H1 (cell line): ENCODE measurements at regions not wholly inside any gene's neighbourhood (a gene's known extent, or its start where the extent isn't known, plus 50 kb on each side); places are given as distances from the start of the nearest gene placed in this dataset.

Source experiments
- ATF2 ChIP-seq: IDR thresholded peaks from 2 replicates; pipeline ENCODE4 v1.6.1; 2012; ENCODE audit warnings: low read length, inconsistent platforms
- ATF3 ChIP-seq: IDR thresholded peaks from 2 replicates; pipeline ENCODE4 v1.6.1; 2011; ENCODE audit warnings: low read depth, mild to moderate bottlenecking, low read length; ENCODE audit not compliant: insufficient read depth
- CREB1 ChIP-seq: IDR thresholded peaks from 2 replicates; pipeline ENCODE4 v1.6.1; 2012; ENCODE audit warnings: inconsistent platforms
- CTCF ChIP-seq, 3 experiments: IDR thresholded peaks; 1 replicate in 2 of 3; 2 replicates in 1 of 3; pipeline versions ENCODE4 v1.5.1 to v1.6.1; 2011; ENCODE audit warnings: low read length in 3 of 3, mild to moderate bottlenecking in 3 of 3, inconsistent platforms in 2 of 3, low read depth in 1 of 3, moderate library complexity in 1 of 3; ENCODE audit not compliant: insufficient read depth in 1 of 3; ENCODE audit errors: control extremely low read depth in 1 of 3
- EZH2 ChIP-seq: fragments of 200-600 bp; sonication (generic); IDR thresholded peaks from 2 replicates; pipeline ENCODE4 v1.7.1; 2012; ENCODE audit warnings: low read depth, mild to moderate bottlenecking, moderate library complexity, low read length, inconsistent platforms; ENCODE audit not compliant: severe bottlenecking
- JUN ChIP-seq: IDR thresholded peaks from 2 replicates; pipeline ENCODE4 v1.6.1; 2011; ENCODE audit warnings: low read depth, mild to moderate bottlenecking, improper control_type of control experiment, low read length
- JUND ChIP-seq: IDR thresholded peaks from 2 replicates; pipeline ENCODE4 v1.6.1; 2011; ENCODE audit warnings: mild to moderate bottlenecking, improper control_type of control experiment, low read length
- POLR2A ChIP-seq, 2 experiments: IDR thresholded peaks; 1 replicate in 1 of 2; 2 replicates in 1 of 2; pipeline ENCODE4 v1.6.1; 2011; ENCODE audit warnings: low read depth in 2 of 2, low read length in 2 of 2, mild to moderate bottlenecking in 2 of 2; ENCODE audit errors: control extremely low read depth in 1 of 2
- POLR2AphosphoS5 ChIP-seq: IDR thresholded peaks from 2 replicates; pipeline ENCODE4 v1.6.1; 2011; ENCODE audit warnings: low read depth, low read length
- RAD21 ChIP-seq, 2 experiments: IDR thresholded peaks in 1 of 2; conservative IDR thresholded peaks in 1 of 2; 2 replicates each; pipeline ENCODE4 v1.6.1; 2011; ENCODE audit warnings: low read depth in 2 of 2, low read length in 2 of 2, improper control_type of control experiment in 1 of 2, inconsistent platforms in 1 of 2, mild to moderate bottlenecking in 1 of 2, moderate library complexity in 1 of 2
- USF2 ChIP-seq: IDR thresholded peaks from 2 replicates; pipeline ENCODE4 v1.6.1; 2011; ENCODE audit warnings: low read length, improper control_type of control experiment
- ZNF274 ChIP-seq: IDR thresholded peaks from 2 replicates; pipeline ENCODE4 v1.7.0; 2012; ENCODE audit warnings: low read length, borderline replicate concordance; ENCODE audit errors: extremely low read depth

- TF ChIP-seq POLR2AphosphoS5 (no peak), ZNF274 (no peak), CTCF (IDR thresholded peaks at IDR 0.05; ENCODE audit: control extremely low read depth in 1 of 3, insufficient read depth in 1 of 3, low read depth in 1 of 3, low read length in 3 of 3) (no peak), RAD21 (IDR thresholded peaks at IDR 0.05 in 1 of 2, conservative IDR thresholded peaks at IDR 0.05 in 1 of 2; ENCODE audit: low read depth in 2 of 2, low read length in 2 of 2) (no peak), POLR2A (IDR thresholded peaks at IDR 0.05; ENCODE audit: control extremely low read depth in 1 of 2, low read depth in 2 of 2, low read length in 2 of 2) (no peak), JUND (no peak), ATF2 (no peak), JUN (no peak), ATF3 (no peak), CREB1 (no peak), EZH2 (no peak), USF2 (no peak)
Observed at GRCh38 chr14:98514016-98514415, 758.0 kb downstream of the BCL11B start.
